HEK293 (cell line): ENCODE measurements at regions not wholly inside any gene's neighbourhood (a gene's known extent, or its start where the extent isn't known, plus 50 kb on each side); places are given as distances from the start of the nearest gene placed in this dataset.

Source experiments
- CTCF ChIA-PET: fragments of 350-600 bp; formaldehyde crosslinking; extraction: SDS; loops from one replicate; lab custom pipeline; 2021; ENCODE audit warnings: antibody characterized with exemption; lab: Yijun Ruan, JAX
- POLR2A ChIA-PET: fragments of 300-600 bp; formaldehyde crosslinking; extraction: SDS; loops from one replicate; lab custom pipeline; 2020; ENCODE audit warnings: antibody characterized with exemption, inconsistent platforms; lab: Yijun Ruan, JAX
- H3K27ac ChIP-seq: fragments of 200-500 bp; sonication (Bioruptor generic); 2 replicates; pipeline ENCODE4 v1.5.1; 2014; ENCODE audit warnings: low read depth, low read length, control low read depth, inconsistent platforms; ENCODE audit errors: extremely low read depth
- H3K36me3 ChIP-seq, 2 experiments: fragments of 200-500 bp in 1 of 2; sonication (Bioruptor generic) in 1 of 2; 1 replicate in 1 of 2; 2 replicates in 1 of 2; pipeline ENCODE4 v1.5.1; 2014 to 2017; ENCODE audit warnings: inconsistent platforms in 2 of 2, low read length in 2 of 2; ENCODE audit not compliant: control insufficient read depth in 2 of 2, insufficient read depth in 1 of 2
- H3K4me1 ChIP-seq: fragments of 200-500 bp; sonication (Bioruptor generic); 2 replicates; pipeline ENCODE4 v1.5.1; 2014; ENCODE audit warnings: mild to moderate bottlenecking, low read length, inconsistent platforms; ENCODE audit not compliant: control insufficient read depth, insufficient read depth
- H3K4me3 ChIP-seq: 2 replicates; pipeline ENCODE4 v1.5.1; 2011; ENCODE audit warnings: low read depth, mild to moderate bottlenecking, control low read depth, low read length, moderate library complexity
- H3K9me3 ChIP-seq: fragments of 200-500 bp; sonication (Bioruptor generic); 2 replicates; pipeline ENCODE4 v1.5.1; 2014; ENCODE audit warnings: low read depth, low read length, inconsistent platforms; ENCODE audit not compliant: control insufficient read depth, insufficient read depth
- ATF2 ChIP-seq: fragments of 450-650 bp; formaldehyde crosslinking; IDR thresholded peaks from 2 replicates; pipeline ENCODE4 v1.5.1; 2016; ENCODE audit warnings: missing biosample characterization, missing genetic modification characterization, low read depth
- BCL11A ChIP-seq: fragments of 450-650 bp; formaldehyde crosslinking; IDR thresholded peaks from 2 replicates; pipeline ENCODE4 v1.5.1; 2016; ENCODE audit warnings: low read depth, missing biosample characterization, missing genetic modification characterization
- HIC1 ChIP-seq: fragments of 450-650 bp; formaldehyde crosslinking; IDR thresholded peaks from 2 replicates; pipeline ENCODE4 v1.5.1; 2016; ENCODE audit warnings: missing biosample characterization, missing genetic modification characterization
- HOXA7 ChIP-seq: sonication (generic); formaldehyde crosslinking; IDR thresholded peaks from 2 replicates; pipeline ENCODE4 v1.8.1; 2022; ENCODE audit warnings: missing genetic modification reagents, borderline replicate concordance
- INSM2 ChIP-seq: fragments of 450-650 bp; formaldehyde crosslinking; IDR thresholded peaks from 2 replicates; pipeline ENCODE4 v1.5.1; 2016; ENCODE audit warnings: missing biosample characterization, missing genetic modification characterization
- MYNN ChIP-seq: fragments of 450-650 bp; formaldehyde crosslinking; IDR thresholded peaks from 2 replicates; pipeline ENCODE4 v1.5.1; 2016; ENCODE audit warnings: missing biosample characterization, missing genetic modification characterization, borderline replicate concordance
- MZF1 ChIP-seq: fragments of 450-650 bp; formaldehyde crosslinking; IDR thresholded peaks from 2 replicates; pipeline ENCODE4 v1.5.1; 2017; ENCODE audit warnings: missing biosample characterization, missing genetic modification characterization, borderline replicate concordance
- PRDM6 ChIP-seq: fragments of 450-650 bp; formaldehyde crosslinking; IDR thresholded peaks from 2 replicates; pipeline ENCODE4 v1.5.1; 2017; ENCODE audit warnings: missing biosample characterization, missing genetic modification characterization
- SALL2 ChIP-seq: fragments of 450-650 bp; formaldehyde crosslinking; IDR thresholded peaks from 2 replicates; pipeline ENCODE4 v1.5.0; 2017; ENCODE audit warnings: missing biosample characterization, mild to moderate bottlenecking, missing genetic modification characterization, borderline replicate concordance
- TCF7L2 ChIP-seq: IDR thresholded peaks from 2 replicates; pipeline ENCODE4 v1.6.1; 2011; ENCODE audit warnings: low read depth, mild to moderate bottlenecking, inconsistent platforms, low read length, moderate library complexity, borderline replicate concordance
- TSHZ1 ChIP-seq: fragments of 450-650 bp; formaldehyde crosslinking; IDR thresholded peaks from 2 replicates; pipeline ENCODE4 v1.5.1; 2016; ENCODE audit warnings: missing biosample characterization, missing genetic modification characterization, borderline replicate concordance
- WT1 ChIP-seq: fragments of 450-650 bp; formaldehyde crosslinking; IDR thresholded peaks from 2 replicates; pipeline ENCODE4 v1.5.1; 2016; ENCODE audit warnings: missing biosample characterization, missing genetic modification characterization
- ZBTB49 ChIP-seq: fragments of 450-650 bp; formaldehyde crosslinking; IDR thresholded peaks from 2 replicates; pipeline ENCODE4 v1.5.1; 2016; ENCODE audit warnings: missing biosample characterization, missing genetic modification characterization, low read depth
- ZNF19 ChIP-seq: fragments of 450-650 bp; formaldehyde crosslinking; IDR thresholded peaks from 2 replicates; pipeline ENCODE4; 2016; ENCODE audit warnings: missing biosample characterization, missing genetic modification characterization, low read depth
- ZNF202 ChIP-seq: fragments of 450-650 bp; formaldehyde crosslinking; IDR thresholded peaks from 2 replicates; pipeline ENCODE4 v1.5.1; 2016; ENCODE audit warnings: missing biosample characterization, missing genetic modification characterization, borderline replicate concordance
- ZNF214 ChIP-seq: fragments of 450-650 bp; formaldehyde crosslinking; IDR thresholded peaks from 2 replicates; pipeline ENCODE4 v1.5.1; 2017; ENCODE audit warnings: missing biosample characterization, mild to moderate bottlenecking, missing genetic modification characterization, borderline replicate concordance
- ZNF221 ChIP-seq: fragments of 450-650 bp; formaldehyde crosslinking; IDR thresholded peaks from 2 replicates; pipeline ENCODE4 v1.5.1; 2017; ENCODE audit warnings: missing biosample characterization, missing genetic modification characterization, borderline replicate concordance
- ZNF23 ChIP-seq: fragments of 450-650 bp; formaldehyde crosslinking; IDR thresholded peaks from 2 replicates; pipeline ENCODE4 v1.5.1; 2016; ENCODE audit warnings: missing biosample characterization, missing genetic modification characterization, borderline replicate concordance
- ZNF292 ChIP-seq: fragments of 450-650 bp; formaldehyde crosslinking; IDR thresholded peaks from 2 replicates; pipeline ENCODE4 v1.5.1; 2016; ENCODE audit warnings: low read depth, missing biosample characterization, missing genetic modification characterization, borderline replicate concordance
- ZNF426 ChIP-seq: fragments of 450-650 bp; formaldehyde crosslinking; IDR thresholded peaks from 2 replicates; pipeline ENCODE4 v1.5.1; 2017; ENCODE audit warnings: missing biosample characterization, missing genetic modification characterization, mild to moderate bottlenecking, inconsistent platforms, moderate library complexity
- ZNF585B ChIP-seq: fragments of 450-650 bp; formaldehyde crosslinking; IDR thresholded peaks from 2 replicates; pipeline ENCODE4 v1.5.1; 2016; ENCODE audit warnings: missing biosample characterization, missing genetic modification characterization
- ZNF837 ChIP-seq: fragments of 450-650 bp; formaldehyde crosslinking; IDR thresholded peaks from 2 replicates; pipeline ENCODE4 v1.5.1; 2016; ENCODE audit warnings: missing biosample characterization, missing genetic modification characterization

GRCh38 chr1:195591917-195592672, 1016.1 kb downstream of the KCNT2 start:
- Histone ChIP-seq H3K4me3 (no peak overlapping the region), H3K4me1 (peaks cover 19% of the 10 kb centered on the region), H3K36me3 (no peaks in the 10 kb centered on the region), H3K9me3 (no peaks in the 10 kb centered on the region), H3K27ac (no peak overlapping the region)
- POLR2A ChIA-PET = no interaction called here
- CTCF ChIA-PET = no interaction called here
- TF ChIP-seq ATF2 (tag by site-specific recombination) (no peak), TSHZ1 (peak; percentile 52; the same call in 1 of the 2 replicates), ZNF221 (tag by site-specific recombination) (no peak), TCF7L2 (no peak), INSM2 (tag by site-specific recombination) (peak; percentile 47; the same call in 1 of the 2 replicates), WT1 (tag by site-specific recombination) (peak; percentile 74; the same call in 1 of the 2 replicates), HOXA7 (CRISPR knock-in tag) (no peak), ZNF23 (tag by site-specific recombination) (no peak), ZNF837 (tag by site-specific recombination) (no peak), ZNF426 (tag by site-specific recombination) (no peak), ZNF214 (no peak), ZNF202 (tag by site-specific recombination) (no peak), SALL2 (tag by site-specific recombination) (no peak), HIC1 (tag by site-specific recombination) (peak; percentile 53; the same call in 1 of the 2 replicates), MYNN (no peak), ZBTB49 (tag by site-specific recombination) (no peak), ZNF19 (tag by site-specific recombination) (no peak), BCL11A (tag by site-specific recombination) (0 out of 2 replicates have a peak, but pooled peaks have one; percentile 29), PRDM6 (tag by site-specific recombination) (peak; percentile 78), MZF1 (tag by site-specific recombination) (no peak), ZNF585B (tag by site-specific recombination) (no peak), ZNF292 (tag by site-specific recombination) (no peak)
